HG03460 (cell line): ENCODE measurements at regions not wholly inside any gene's neighbourhood (a gene's known extent, or its start where the extent isn't known, plus 50 kb on each side); places are given as distances from the start of the nearest gene placed in this dataset.

Experiments used
- ATAC-seq: cut with Tn5 transposase; IDR thresholded peaks from one replicate; pipeline ENCODE4 v1.9.1; 2021; ENCODE audit not compliant: unreplicated experiment

GRCh38 chr5:61948151-61948550 is 357.9 kb upstream of the KIF2A start:
- ATAC-seq, result no peak

- ATAC-seq, result no peak
Observed at GRCh38 chr5:61949054-61949678, 356.8 kb upstream of the KIF2A start.

- ATAC-seq, result no peak
Observed at GRCh38 chr5:61949679-61950435, 356.1 kb upstream of the KIF2A start.

- no peak for ATAC-seq
Observed at GRCh38 chr5:61951295-61951694, 354.7 kb upstream of the KIF2A start.

- no peak for ATAC-seq
Observed at GRCh38 chr5:61953913-61954312, 352.1 kb upstream of the KIF2A start.

GRCh38 chr5:61964201-61964600 is 341.8 kb upstream of the KIF2A start:
- no peak for ATAC-seq

GRCh38 chr5:61965069-61965468 is 340.9 kb upstream of the KIF2A start:
- ATAC-seq, result no peak

GRCh38 chr5:61965490-61965889 is 340.5 kb upstream of the KIF2A start:
- no peak for ATAC-seq

- no peak for ATAC-seq
Observed at GRCh38 chr5:61966296-61966955, 339.6 kb upstream of the KIF2A start.

GRCh38 chr5:61966997-61967396 is 339.0 kb upstream of the KIF2A start:
- no peak for ATAC-seq

GRCh38 chr5:61967681-61968080 is 338.3 kb upstream of the KIF2A start:
- no peak for ATAC-seq

GRCh38 chr5:61969347-61969746 is 336.7 kb upstream of the KIF2A start:
- ATAC-seq, result no peak

GRCh38 chr5:61969755-61970154 is 336.3 kb upstream of the KIF2A start:
- ATAC-seq, result no peak

- no peak for ATAC-seq
Observed at GRCh38 chr5:61970218-61970617, 335.8 kb upstream of the KIF2A start.

GRCh38 chr5:61974680-61975079 is 331.3 kb upstream of the KIF2A start:
- ATAC-seq, result no peak

GRCh38 chr5:61981886-61982285 is 324.1 kb upstream of the KIF2A start:
- ATAC-seq, result no peak

GRCh38 chr5:61991430-61991829 is 314.6 kb upstream of the KIF2A start:
- ATAC-seq, result no peak

GRCh38 chr5:61991866-61992265 is 314.1 kb upstream of the KIF2A start:
- ATAC-seq, result no peak

GRCh38 chr5:61993295-61993927 is 312.6 kb upstream of the KIF2A start:
- ATAC-seq, result no peak

GRCh38 chr5:61994171-61994570 is 311.8 kb upstream of the KIF2A start:
- ATAC-seq, result no peak

- ATAC-seq, result no peak
Observed at GRCh38 chr5:61995486-61995885, 310.5 kb upstream of the KIF2A start.

GRCh38 chr5:61999371-61999770 is 306.6 kb upstream of the KIF2A start:
- no peak for ATAC-seq
